ENCODE measurements at regions not wholly inside any gene's neighbourhood (a gene's known extent, or its start where the extent isn't known, plus 50 kb on each side); places are given as distances from the start of the nearest gene placed in this dataset.

DNA sequence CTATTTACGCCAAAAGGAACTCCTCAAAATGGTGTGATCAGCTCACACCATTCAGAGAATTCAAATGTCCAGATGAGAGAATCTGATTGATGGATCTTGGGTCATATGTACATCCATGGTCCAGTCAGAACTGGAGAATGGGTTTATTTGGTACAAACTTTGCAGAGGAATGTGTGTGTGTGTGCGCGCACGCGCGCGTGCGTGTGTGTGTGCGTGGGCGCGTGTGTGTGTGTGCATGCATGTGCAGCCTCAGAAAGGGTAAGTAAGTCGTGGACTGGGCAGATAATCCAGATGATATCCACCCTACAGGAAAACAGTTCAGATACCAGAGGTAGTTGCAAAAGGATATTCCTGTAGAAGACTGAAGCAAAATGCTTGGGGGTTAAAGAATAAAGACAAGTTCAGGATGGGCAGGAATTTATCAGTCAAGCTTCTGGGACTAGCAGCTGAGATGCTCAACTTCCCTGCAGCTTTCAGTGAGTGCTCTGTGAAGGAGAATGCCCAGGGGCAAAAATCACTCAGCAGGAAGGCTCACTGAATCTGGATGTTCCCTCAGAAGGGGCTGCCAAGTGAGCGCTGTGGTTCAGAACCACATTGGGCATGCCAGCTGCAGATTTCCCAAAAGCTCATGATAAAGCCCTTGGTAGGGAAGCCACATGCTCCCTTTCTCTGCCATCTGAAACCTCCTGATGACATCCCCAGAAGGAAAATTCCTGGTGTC lies 440.5 kb upstream of the SGCD start:
- TF ChIP-seq, protein P1, sequence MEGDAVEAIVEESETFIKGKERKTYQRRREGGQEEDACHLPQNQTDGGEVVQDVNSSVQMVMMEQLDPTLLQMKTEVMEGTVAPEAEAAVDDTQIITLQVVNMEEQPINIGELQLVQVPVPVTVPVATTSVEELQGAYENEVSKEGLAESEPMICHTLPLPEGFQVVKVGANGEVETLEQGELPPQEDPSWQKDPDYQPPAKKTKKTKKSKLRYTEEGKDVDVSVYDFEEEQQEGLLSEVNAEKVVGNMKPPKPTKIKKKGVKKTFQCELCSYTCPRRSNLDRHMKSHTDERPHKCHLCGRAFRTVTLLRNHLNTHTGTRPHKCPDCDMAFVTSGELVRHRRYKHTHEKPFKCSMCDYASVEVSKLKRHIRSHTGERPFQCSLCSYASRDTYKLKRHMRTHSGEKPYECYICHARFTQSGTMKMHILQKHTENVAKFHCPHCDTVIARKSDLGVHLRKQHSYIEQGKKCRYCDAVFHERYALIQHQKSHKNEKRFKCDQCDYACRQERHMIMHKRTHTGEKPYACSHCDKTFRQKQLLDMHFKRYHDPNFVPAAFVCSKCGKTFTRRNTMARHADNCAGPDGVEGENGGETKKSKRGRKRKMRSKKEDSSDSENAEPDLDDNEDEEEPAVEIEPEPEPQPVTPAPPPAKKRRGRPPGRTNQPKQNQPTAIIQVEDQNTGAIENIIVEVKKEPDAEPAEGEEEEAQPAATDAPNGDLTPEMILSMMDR (conservative IDR thresholded peaks at IDR 0.05 in 1 of 2, IDR thresholded peaks at IDR 0.05 in 1 of 2; ENCODE audit: extremely low read depth in 1 of 2, insufficient read depth in 1 of 2, low read depth in 1 of 2, low read length in 2 of 2), result no peak
- TF ChIP-seq EZH2 (IDR thresholded peaks at IDR 0.05; ENCODE audit: borderline replicate concordance, low read length), result no peak
